KMS-11 (cell line): ENCODE measurements at regions not wholly inside any gene's neighbourhood (a gene's known extent, or its start where the extent isn't known, plus 50 kb on each side); places are given as distances from the start of the nearest gene placed in this dataset.

ENCODE experiments used
- H2AFZ ChIP-seq: fragments of 200-600 bp; sonication (generic); 2 replicates; pipeline ENCODE4 v1.6.1; 2016; ENCODE audit warnings: antibody characterized with exemption, mixed run types, low read depth
- H3K27ac ChIP-seq: fragments of 200-600 bp; sonication (generic); 2 replicates; pipeline ENCODE4 v1.6.1; 2016; ENCODE audit warnings: mild to moderate bottlenecking, mixed run types
- H3K27me3 ChIP-seq: fragments of 200-600 bp; sonication (generic); 2 replicates; pipeline ENCODE4 v1.6.1; 2017; ENCODE audit warnings: mild to moderate bottlenecking, low read depth, mixed run types, moderate library complexity; ENCODE audit not compliant: insufficient read depth
- H3K36me3 ChIP-seq: fragments of 200-600 bp; sonication (generic); 2 replicates; pipeline ENCODE4 v1.6.1; 2017; ENCODE audit warnings: mild to moderate bottlenecking, mixed run types; ENCODE audit not compliant: insufficient read depth
- H3K4me1 ChIP-seq: fragments of 200-600 bp; sonication (generic); 2 replicates; pipeline ENCODE4 v1.6.1; 2016; ENCODE audit warnings: mild to moderate bottlenecking, low read depth, mixed run types; ENCODE audit not compliant: poor library complexity, severe bottlenecking
- H3K4me2 ChIP-seq: fragments of 200-600 bp; sonication (generic); 2 replicates; pipeline ENCODE4 v1.7.0; 2016; ENCODE audit warnings: mild to moderate bottlenecking, mixed run types
- H3K4me3 ChIP-seq: fragments of 200-600 bp; sonication (generic); IDR thresholded peaks from 2 replicates; pipeline ENCODE4 v1.6.1; 2017; ENCODE audit warnings: low read depth, low read length, mixed read lengths; ENCODE audit not compliant: insufficient read depth
- H3K79me2 ChIP-seq: fragments of 200-600 bp; sonication (generic); 2 replicates; pipeline ENCODE4 v1.6.1; 2016; ENCODE audit warnings: low read depth, mixed run types; ENCODE audit not compliant: insufficient read depth
- H3K9ac ChIP-seq: fragments of 200-600 bp; sonication (generic); 2 replicates; pipeline ENCODE4 v1.6.1; 2016; ENCODE audit warnings: mild to moderate bottlenecking, mixed run types
- H4K20me1 ChIP-seq: fragments of 200-600 bp; sonication (generic); 2 replicates; pipeline ENCODE4 v1.6.1; 2016; ENCODE audit warnings: mild to moderate bottlenecking, mixed run types; ENCODE audit not compliant: insufficient read depth
- TF ChIP-seq, protein P1 (sequence below): fragments of 200-600 bp; sonication (generic); conservative IDR thresholded peaks from 2 replicates; pipeline ENCODE4 v1.6.1; 2017; ENCODE audit warnings: low read depth, mild to moderate bottlenecking, antibody characterized with exemption, low read length, moderate library complexity, mixed read lengths

DNA sequence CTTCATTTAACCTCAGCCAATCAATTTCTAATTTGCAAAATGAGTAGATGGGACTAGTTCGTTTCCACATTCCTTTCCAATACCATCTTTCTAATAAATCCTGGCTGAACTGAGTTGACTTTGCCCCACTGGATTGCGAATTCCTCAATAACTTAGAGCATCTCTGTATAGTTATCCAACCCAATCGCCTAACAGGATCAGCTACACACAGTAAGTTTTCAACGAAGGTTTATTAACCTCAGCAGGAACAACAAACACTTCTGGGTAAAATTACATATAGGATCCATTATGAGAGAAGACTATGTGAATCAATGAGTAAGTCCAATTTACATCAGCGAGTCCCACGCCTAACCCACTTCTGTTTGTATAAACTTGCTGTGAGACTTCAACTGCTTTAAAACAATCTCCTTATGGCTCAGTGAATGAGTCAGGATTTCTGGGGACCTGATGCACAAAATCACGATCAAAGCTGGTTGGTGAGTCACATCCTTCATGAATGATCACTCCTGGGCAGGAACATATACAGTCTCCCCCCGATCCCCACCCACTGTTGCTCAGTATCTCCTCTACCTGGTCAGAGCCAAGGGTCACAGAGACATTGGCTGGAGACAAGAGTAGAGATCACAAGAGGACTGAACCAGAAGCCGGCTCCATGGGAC is 142.8 kb downstream of the EDEM1 start:
- H3K36me3 ChIP-seq: no peaks in the 10 kb centered on the region
- H3K4me2 ChIP-seq: no peak overlapping the region
- no peak overlapping the region for H3K9ac ChIP-seq
- no peak overlapping the region for H3K4me3 ChIP-seq
- H3K27ac ChIP-seq: no peak overlapping the region
- H3K4me1 ChIP-seq: no peaks in the 10 kb centered on the region
- H4K20me1 ChIP-seq: no peaks in the 10 kb centered on the region
- H3K27me3 ChIP-seq: no peaks in the 10 kb centered on the region
- H2AFZ ChIP-seq: no peak overlapping the region
- TF ChIP-seq, protein P1, sequence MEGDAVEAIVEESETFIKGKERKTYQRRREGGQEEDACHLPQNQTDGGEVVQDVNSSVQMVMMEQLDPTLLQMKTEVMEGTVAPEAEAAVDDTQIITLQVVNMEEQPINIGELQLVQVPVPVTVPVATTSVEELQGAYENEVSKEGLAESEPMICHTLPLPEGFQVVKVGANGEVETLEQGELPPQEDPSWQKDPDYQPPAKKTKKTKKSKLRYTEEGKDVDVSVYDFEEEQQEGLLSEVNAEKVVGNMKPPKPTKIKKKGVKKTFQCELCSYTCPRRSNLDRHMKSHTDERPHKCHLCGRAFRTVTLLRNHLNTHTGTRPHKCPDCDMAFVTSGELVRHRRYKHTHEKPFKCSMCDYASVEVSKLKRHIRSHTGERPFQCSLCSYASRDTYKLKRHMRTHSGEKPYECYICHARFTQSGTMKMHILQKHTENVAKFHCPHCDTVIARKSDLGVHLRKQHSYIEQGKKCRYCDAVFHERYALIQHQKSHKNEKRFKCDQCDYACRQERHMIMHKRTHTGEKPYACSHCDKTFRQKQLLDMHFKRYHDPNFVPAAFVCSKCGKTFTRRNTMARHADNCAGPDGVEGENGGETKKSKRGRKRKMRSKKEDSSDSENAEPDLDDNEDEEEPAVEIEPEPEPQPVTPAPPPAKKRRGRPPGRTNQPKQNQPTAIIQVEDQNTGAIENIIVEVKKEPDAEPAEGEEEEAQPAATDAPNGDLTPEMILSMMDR: no peak
- no peaks in the 10 kb centered on the region for H3K79me2 ChIP-seq

DNA sequence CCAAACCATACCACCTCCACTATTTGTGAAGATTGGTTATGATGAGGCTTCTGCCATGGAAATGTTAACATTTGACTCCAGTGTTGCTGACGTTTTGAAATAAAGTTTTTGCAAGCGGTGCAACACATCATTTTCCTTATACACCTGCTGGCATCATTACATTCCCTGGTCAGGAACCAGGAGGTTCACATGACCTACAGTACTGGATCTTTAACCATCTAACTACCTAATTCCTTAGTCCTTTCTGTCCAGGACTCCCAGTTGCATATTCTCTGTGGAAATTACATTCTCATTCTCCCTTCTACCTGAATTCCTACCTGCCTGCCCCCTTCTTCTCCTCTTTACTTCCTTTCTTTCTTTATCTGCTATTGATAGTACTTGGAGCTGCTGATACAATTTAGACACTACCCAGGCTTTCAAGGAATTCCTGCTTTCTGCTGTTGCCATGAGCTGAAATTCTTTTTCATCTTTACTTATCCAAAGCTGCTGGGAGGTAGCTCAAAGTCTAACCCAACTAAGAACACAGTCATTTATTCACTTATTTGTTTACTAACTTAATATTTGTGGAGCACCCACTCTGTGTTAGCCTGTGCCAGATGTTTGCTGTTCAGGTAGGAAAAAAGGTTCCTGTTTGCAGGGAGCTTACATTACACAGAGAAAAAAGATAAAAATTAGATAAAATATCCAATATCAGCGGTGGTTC is 144.2 kb downstream of the EDEM1 start:
- H3K9ac ChIP-seq: no peak overlapping the region
- H3K36me3 ChIP-seq: no peaks in the 10 kb centered on the region
- no peak overlapping the region for H3K4me3 ChIP-seq
- H3K27me3 ChIP-seq: no peaks in the 10 kb centered on the region
- no peaks in the 10 kb centered on the region for H3K4me1 ChIP-seq
- no peaks in the 10 kb centered on the region for H4K20me1 ChIP-seq
- no peaks in the 10 kb centered on the region for H3K79me2 ChIP-seq
- H2AFZ ChIP-seq: no peak overlapping the region
- H3K4me2 ChIP-seq: no peak overlapping the region
- H3K27ac ChIP-seq: no peak overlapping the region
- TF ChIP-seq, protein P1: no peak

DNA sequence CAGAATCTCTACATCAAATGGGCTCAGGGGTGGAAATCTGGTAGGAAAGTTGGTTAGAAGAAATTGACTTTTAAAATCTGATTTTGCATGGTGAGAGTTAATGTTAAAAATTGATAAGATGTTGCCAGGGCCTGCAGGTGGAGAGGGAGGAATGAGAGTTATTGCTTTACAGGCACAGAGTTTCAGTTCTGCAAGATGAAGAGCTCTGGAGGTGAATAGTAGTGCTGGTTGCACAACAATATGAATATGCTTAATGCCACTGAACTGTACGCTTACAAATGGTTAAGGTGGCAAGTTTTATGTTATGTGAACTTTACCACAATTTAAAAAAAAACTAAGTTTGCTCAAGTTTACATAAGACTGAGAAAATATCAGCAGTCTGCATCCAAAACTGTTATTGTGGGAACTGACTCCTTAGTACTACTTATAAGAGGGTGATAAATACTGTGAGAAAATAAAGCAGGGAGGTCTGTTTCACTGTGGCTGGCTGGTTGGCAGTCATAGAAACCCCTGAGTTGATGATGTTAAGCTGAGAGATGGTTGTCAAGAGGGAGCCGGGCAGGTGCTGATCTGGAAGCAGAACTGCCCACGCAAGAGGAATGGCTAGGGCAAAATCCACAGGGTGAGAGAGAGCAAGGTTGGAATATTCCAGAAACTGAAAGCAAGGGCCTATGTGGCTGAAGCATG is 144.9 kb downstream of the EDEM1 start:
- H4K20me1 ChIP-seq: no peaks in the 10 kb centered on the region
- H3K27ac ChIP-seq: no peak overlapping the region
- no peaks in the 10 kb centered on the region for H3K36me3 ChIP-seq
- no peak overlapping the region for H3K4me2 ChIP-seq
- no peaks in the 10 kb centered on the region for H3K27me3 ChIP-seq
- no peak overlapping the region for H2AFZ ChIP-seq
- no peak overlapping the region for H3K4me3 ChIP-seq
- no peak overlapping the region for H3K9ac ChIP-seq
- TF ChIP-seq, protein P1: no peak
- H3K79me2 ChIP-seq: no peaks in the 10 kb centered on the region
- no peaks in the 10 kb centered on the region for H3K4me1 ChIP-seq

- H3K27ac ChIP-seq: no peak overlapping the region
- H3K4me2 ChIP-seq: no peak overlapping the region
- H4K20me1 ChIP-seq: no peaks in the 10 kb centered on the region
- H3K79me2 ChIP-seq: no peaks in the 10 kb centered on the region
- H3K4me1 ChIP-seq: no peaks in the 10 kb centered on the region
- no peaks in the 10 kb centered on the region for H3K27me3 ChIP-seq
- H3K9ac ChIP-seq: no peak overlapping the region
- H3K4me3 ChIP-seq: no peak overlapping the region
- no peaks in the 10 kb centered on the region for H3K36me3 ChIP-seq
- TF ChIP-seq, protein P1: no peak
- no peak overlapping the region for H2AFZ ChIP-seq
Observed at GRCh38 chr3:5339967-5340535, 152.5 kb downstream of the EDEM1 start.
